Liver (tissue), 8 donors: ENCODE measurements at regions not wholly inside any gene's neighbourhood (a gene's known extent, or its start where the extent isn't known, plus 50 kb on each side); places are given as distances from the start of the nearest gene placed in this dataset.

Experiments used
- DNase-seq: peaks from one replicate; pipeline ENCODE4 v3.0.0-alpha.2; 2017; ENCODE audit warnings: low spot score
- H3K27ac ChIP-seq, 2 donors: one replicate each; pipeline ENCODE4 v1.7.0; 2013; ENCODE audit warnings: inconsistent platforms in 2 of 2, low read length in 2 of 2, control low read depth in 1 of 2, low read depth in 1 of 2, mild to moderate bottlenecking in 1 of 2
- H3K27me3 ChIP-seq, 4 donors: one replicate each; pipeline versions ENCODE4 v1.6.1 to v1.7.0; 2013; ENCODE audit warnings: low read length in 3 of 4, inconsistent platforms in 1 of 4, mild to moderate bottlenecking in 1 of 4, moderate library complexity in 1 of 4; ENCODE audit not compliant: control insufficient read depth in 4 of 4, insufficient read depth in 4 of 4
- H3K36me3 ChIP-seq, 4 donors: one replicate each; pipeline versions ENCODE4 v1.6.1 to v1.7.0; 2013; ENCODE audit warnings: low read length in 3 of 4, mild to moderate bottlenecking in 3 of 4, low read depth in 1 of 4, moderate library complexity in 1 of 4; ENCODE audit not compliant: control insufficient read depth in 4 of 4, insufficient read depth in 3 of 4
- H3K4me1 ChIP-seq, 4 donors: one replicate each; pipeline versions ENCODE4 v1.6.1 to v1.7.0; 2013; ENCODE audit warnings: low read length in 3 of 4, mild to moderate bottlenecking in 3 of 4, moderate library complexity in 1 of 4; ENCODE audit not compliant: control insufficient read depth in 4 of 4, insufficient read depth in 4 of 4
- H3K4me3 ChIP-seq, 3 donors: one replicate each; pipeline versions ENCODE4 v1.6.1 to v1.7.0; 2013; ENCODE audit warnings: low read length in 3 of 3, control low read depth in 1 of 3, low read depth in 1 of 3, mild to moderate bottlenecking in 1 of 3
- H3K9ac ChIP-seq, 2 donors: one replicate each; pipeline ENCODE4 v1.7.0; 2013; ENCODE audit warnings: low read length in 2 of 2, mild to moderate bottlenecking in 2 of 2, moderate library complexity in 2 of 2, control low read depth in 1 of 2, low read depth in 1 of 2
- H3K9me3 ChIP-seq, 4 donors: one replicate each; pipeline versions ENCODE4 v1.6.1 to v1.7.0; 2013; ENCODE audit warnings: low read length in 3 of 4; ENCODE audit not compliant: control insufficient read depth in 4 of 4
- FOXA1 ChIP-seq: IDR thresholded peaks from 2 replicates; pipeline ENCODE4 v1.6.1; 2016; ENCODE audit warnings: antibody characterized with exemption
- FOXA2 ChIP-seq: IDR thresholded peaks from 2 replicates; pipeline ENCODE4 v1.6.1; 2016; ENCODE audit warnings: antibody characterized with exemption
- GABPA ChIP-seq, 2 donors: IDR thresholded peaks in 1 of 2; conservative IDR thresholded peaks in 1 of 2; 2 replicates each; pipeline ENCODE4 v1.6.1; 2016; ENCODE audit warnings: antibody characterized with exemption in 2 of 2, mild to moderate bottlenecking in 1 of 2, moderate library complexity in 1 of 2
- HNF4G ChIP-seq: IDR thresholded peaks from 2 replicates; pipeline ENCODE4 v1.6.1; 2016; ENCODE audit warnings: antibody characterized with exemption
- NR2F2 ChIP-seq: IDR thresholded peaks from 2 replicates; pipeline ENCODE4 v1.6.1; 2016; ENCODE audit warnings: antibody characterized with exemption
- RAD21 ChIP-seq, 2 donors: IDR thresholded peaks; 2 replicates each; pipeline ENCODE4 v1.6.1; 2016; ENCODE audit warnings: antibody characterized with exemption in 2 of 2, mild to moderate bottlenecking in 2 of 2
- RXRA ChIP-seq, 2 donors: IDR thresholded peaks; 2 replicates each; pipeline ENCODE4 v1.6.1; 2017 to 2018; ENCODE audit warnings: antibody characterized with exemption in 2 of 2, mild to moderate bottlenecking in 1 of 2
- SP1 ChIP-seq: IDR thresholded peaks from 2 replicates; pipeline ENCODE4 v1.6.1; 2018; ENCODE audit warnings: antibody characterized with exemption, mild to moderate bottlenecking
- YY1 ChIP-seq: IDR thresholded peaks from 2 replicates; pipeline ENCODE4 v1.6.1; 2016; ENCODE audit warnings: antibody characterized with exemption, mild to moderate bottlenecking
- WGBS: extraction: QIAGEN DNeasy Blood & Tissue Kit; methylation state at CpG from one replicate; pipeline ENCODE4 v1.1.7; 2013; 5-methylcytosine and 5-hydroxymethylcytosine counted together
- TF ChIP-seq, protein P1 (sequence below): IDR thresholded peaks from 2 replicates; pipeline ENCODE4 v1.6.1; 2016; ENCODE audit warnings: antibody characterized with exemption
- TF ChIP-seq, protein P2 (sequence below): IDR thresholded peaks from 2 replicates; pipeline ENCODE4 v1.6.1; 2016; ENCODE audit warnings: antibody characterized with exemption, mild to moderate bottlenecking
- TF ChIP-seq, protein P3 (sequence below): fragments of 150-350 bp; IDR thresholded peaks from 2 replicates; pipeline ENCODE4 v1.5.1; 2017; ENCODE audit warnings: improper control_type of control experiment, low read depth, low read length; ENCODE audit not compliant: missing input control
- donor health status: healthy.
- donor health status: healthy.
- donor health status: healthy.
- donor health status: healthy.
- donor health status: healthy.

DNA sequence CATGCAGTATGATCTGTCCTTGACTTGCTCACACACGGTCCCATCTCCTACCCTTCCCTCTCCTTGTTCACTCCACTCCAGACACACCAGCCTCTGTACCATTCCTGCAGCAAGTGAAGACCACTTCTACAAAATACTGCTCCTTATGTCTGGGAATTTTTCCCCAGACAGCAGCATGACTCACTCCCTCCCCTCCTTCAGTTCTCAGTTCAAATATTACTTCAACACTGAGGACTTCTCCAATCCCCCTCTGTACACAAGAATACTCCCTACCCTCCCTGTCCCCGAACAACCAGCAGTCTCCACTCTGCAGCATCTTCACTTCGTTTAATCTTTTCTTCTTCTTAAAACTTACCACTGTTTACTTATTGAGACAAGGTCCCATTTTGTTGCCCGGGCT is 474.0 kb downstream of the GPAM start:
- Histone ChIP-seq H3K36me3 (no peaks in the 10 kb centered on the region), H3K9ac (no peak overlapping the region), H3K4me1 (no peaks in the 10 kb centered on the region), H3K27me3 (no peaks in the 10 kb centered on the region), H3K9me3 (peaks cover 0 to 7% (median under 1%) of the 10 kb centered on the region in 4 donors), H3K4me3 (no peak overlapping the region), H3K27ac (no peak overlapping the region)
- DNase-seq: no peak
- TF ChIP-seq HNF4G (no peak), FOXA2 (no peak), GABPA (IDR thresholded peaks at IDR 0.05 in 1 of 2, conservative IDR thresholded peaks at IDR 0.05 in 1 of 2) (no peak), NR2F2 (no peak)
- TF ChIP-seq, protein P1, sequence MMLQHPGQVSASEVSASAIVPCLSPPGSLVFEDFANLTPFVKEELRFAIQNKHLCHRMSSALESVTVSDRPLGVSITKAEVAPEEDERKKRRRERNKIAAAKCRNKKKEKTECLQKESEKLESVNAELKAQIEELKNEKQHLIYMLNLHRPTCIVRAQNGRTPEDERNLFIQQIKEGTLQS: no peak
- WGBS: 68% methylated on average over 4 of the region's 4 CpGs

DNA sequence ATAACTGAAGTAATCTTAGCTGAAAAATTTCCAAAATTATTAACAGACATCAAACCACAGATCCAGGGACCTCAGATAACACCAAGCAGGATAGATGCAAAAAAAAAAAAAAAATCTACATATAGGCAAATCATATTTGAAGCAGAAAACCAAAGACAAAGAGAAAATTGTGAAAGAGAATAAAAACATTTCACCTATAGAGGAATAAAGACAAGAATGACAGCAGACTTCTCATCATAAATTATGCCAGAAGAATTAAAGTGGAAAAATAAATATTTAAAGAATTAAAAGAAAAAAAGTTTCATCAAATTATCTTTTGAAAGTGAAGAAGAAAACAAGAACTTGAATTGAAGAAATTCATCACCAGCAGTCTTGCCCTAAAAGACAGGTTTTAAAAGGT is 467.5 kb downstream of the GPAM start:
- no peak for TF ChIP-seq FOXA1
- no peak for DNase-seq
- peaks cover 1 to 27% (median 5%) of the 10 kb centered on the region in 4 donors for H3K9me3 ChIP-seq

DNA sequence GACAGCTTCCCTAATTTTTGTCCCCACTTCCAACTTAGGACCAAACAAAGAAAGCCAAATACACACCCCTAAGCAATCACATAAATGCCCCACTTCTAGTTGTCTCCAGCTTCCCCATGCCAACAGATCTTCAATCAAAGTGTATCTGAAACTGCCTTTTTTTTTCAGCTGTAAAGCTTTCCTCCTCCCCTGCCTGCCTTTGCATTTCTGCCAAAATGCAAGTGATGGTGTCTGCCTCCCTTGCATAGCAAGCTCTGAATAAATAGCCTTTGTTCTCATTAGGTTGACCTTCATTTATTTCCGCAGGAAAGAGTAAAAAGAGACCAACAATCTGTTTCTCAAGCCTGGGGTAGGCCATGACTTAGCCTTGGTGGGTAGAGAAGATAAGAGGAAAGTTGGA is 459.4 kb downstream of the GPAM start:
- 69% methylated on average over 1 of the region's 1 CpG for WGBS
- Histone ChIP-seq H3K4me3 (no peak overlapping the region), H3K9ac (no peak overlapping the region), H3K27ac (no peak overlapping the region), H3K36me3 (no peaks in the 10 kb centered on the region), H3K27me3 (no peaks in the 10 kb centered on the region), H3K4me1 (no peaks in the 10 kb centered on the region), H3K9me3 (no peaks in the 10 kb centered on the region)
- no peak for TF ChIP-seq RXRA (IDR thresholded peaks at IDR 0.05)
- no peak for TF ChIP-seq YY1
- no peak for TF ChIP-seq SP1
- no peak for DNase-seq

More for the DNA sequence above, 467.5 kb downstream of the GPAM start:
- no peaks in the 10 kb centered on the region for H3K36me3 ChIP-seq
- no peak overlapping the region for H3K27ac ChIP-seq
- H3K4me1 ChIP-seq: no peaks in the 10 kb centered on the region
- H3K9ac ChIP-seq: no peak overlapping the region
- H3K27me3 ChIP-seq: no peaks in the 10 kb centered on the region
- no peak overlapping the region for H3K4me3 ChIP-seq

DNA sequence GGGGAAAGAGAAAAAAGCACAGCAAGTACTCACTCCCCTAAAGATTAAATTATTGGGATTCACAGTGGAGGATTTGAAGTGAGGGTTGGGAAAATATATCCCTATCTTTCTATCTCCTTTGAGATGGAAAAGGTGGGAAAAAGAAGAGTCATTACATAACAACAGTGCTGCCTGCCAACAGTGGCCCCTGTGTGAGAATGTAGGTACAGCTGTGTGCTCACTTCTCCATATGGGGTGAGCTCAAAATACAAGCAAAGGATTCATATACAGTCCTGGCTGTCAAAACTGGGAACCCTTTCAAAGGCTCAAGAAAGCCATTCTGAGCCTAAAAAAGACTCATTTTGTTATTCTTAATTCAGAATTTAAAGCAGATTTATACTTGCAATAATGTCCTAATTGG is 458.5 kb downstream of the GPAM start:
- no peaks in the 10 kb centered on the region for H3K36me3 ChIP-seq
- no peak for TF ChIP-seq RAD21 (IDR thresholded peaks at IDR 0.05)
- TF ChIP-seq, protein P2, sequence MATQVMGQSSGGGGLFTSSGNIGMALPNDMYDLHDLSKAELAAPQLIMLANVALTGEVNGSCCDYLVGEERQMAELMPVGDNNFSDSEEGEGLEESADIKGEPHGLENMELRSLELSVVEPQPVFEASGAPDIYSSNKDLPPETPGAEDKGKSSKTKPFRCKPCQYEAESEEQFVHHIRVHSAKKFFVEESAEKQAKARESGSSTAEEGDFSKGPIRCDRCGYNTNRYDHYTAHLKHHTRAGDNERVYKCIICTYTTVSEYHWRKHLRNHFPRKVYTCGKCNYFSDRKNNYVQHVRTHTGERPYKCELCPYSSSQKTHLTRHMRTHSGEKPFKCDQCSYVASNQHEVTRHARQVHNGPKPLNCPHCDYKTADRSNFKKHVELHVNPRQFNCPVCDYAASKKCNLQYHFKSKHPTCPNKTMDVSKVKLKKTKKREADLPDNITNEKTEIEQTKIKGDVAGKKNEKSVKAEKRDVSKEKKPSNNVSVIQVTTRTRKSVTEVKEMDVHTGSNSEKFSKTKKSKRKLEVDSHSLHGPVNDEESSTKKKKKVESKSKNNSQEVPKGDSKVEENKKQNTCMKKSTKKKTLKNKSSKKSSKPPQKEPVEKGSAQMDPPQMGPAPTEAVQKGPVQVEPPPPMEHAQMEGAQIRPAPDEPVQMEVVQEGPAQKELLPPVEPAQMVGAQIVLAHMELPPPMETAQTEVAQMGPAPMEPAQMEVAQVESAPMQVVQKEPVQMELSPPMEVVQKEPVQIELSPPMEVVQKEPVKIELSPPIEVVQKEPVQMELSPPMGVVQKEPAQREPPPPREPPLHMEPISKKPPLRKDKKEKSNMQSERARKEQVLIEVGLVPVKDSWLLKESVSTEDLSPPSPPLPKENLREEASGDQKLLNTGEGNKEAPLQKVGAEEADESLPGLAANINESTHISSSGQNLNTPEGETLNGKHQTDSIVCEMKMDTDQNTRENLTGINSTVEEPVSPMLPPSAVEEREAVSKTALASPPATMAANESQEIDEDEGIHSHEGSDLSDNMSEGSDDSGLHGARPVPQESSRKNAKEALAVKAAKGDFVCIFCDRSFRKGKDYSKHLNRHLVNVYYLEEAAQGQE: no peak
- TF ChIP-seq YY1: no peak
- TF ChIP-seq, protein P3, sequence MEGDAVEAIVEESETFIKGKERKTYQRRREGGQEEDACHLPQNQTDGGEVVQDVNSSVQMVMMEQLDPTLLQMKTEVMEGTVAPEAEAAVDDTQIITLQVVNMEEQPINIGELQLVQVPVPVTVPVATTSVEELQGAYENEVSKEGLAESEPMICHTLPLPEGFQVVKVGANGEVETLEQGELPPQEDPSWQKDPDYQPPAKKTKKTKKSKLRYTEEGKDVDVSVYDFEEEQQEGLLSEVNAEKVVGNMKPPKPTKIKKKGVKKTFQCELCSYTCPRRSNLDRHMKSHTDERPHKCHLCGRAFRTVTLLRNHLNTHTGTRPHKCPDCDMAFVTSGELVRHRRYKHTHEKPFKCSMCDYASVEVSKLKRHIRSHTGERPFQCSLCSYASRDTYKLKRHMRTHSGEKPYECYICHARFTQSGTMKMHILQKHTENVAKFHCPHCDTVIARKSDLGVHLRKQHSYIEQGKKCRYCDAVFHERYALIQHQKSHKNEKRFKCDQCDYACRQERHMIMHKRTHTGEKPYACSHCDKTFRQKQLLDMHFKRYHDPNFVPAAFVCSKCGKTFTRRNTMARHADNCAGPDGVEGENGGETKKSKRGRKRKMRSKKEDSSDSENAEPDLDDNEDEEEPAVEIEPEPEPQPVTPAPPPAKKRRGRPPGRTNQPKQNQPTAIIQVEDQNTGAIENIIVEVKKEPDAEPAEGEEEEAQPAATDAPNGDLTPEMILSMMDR: no peak

More for the DNA sequence above, 458.5 kb downstream of the GPAM start:
- Histone ChIP-seq H3K27ac (no peak overlapping the region), H3K4me1 (no peaks in the 10 kb centered on the region), H3K9me3 (no peaks in the 10 kb centered on the region), H3K27me3 (no peaks in the 10 kb centered on the region), H3K9ac (no peak overlapping the region), H3K4me3 (no peak overlapping the region)
- no peak for DNase-seq
